Fibroblast of lung (primary cell): ENCODE measurements at regions not wholly inside any gene's neighbourhood (a gene's known extent, or its start where the extent isn't known, plus 50 kb on each side); places are given as distances from the start of the nearest gene placed in this dataset.

Source experiments
- CTCF ChIP-seq, 2 donors: IDR thresholded peaks in 1 of 2; conservative IDR thresholded peaks in 1 of 2; 1 replicate in 1 of 2; 2 replicates in 1 of 2; pipeline ENCODE4 v1.5.1; 2011 to 2012; ENCODE audit warnings: low read length in 2 of 2, control low read depth in 1 of 2, inconsistent platforms in 1 of 2, low read depth in 1 of 2, mild to moderate bottlenecking in 1 of 2
- EZH2 ChIP-seq: IDR thresholded peaks from 2 replicates; pipeline ENCODE4 v1.5.1; 2012; ENCODE audit warnings: low read length, control low read depth, mild to moderate bottlenecking; ENCODE audit errors: missing control alignments

DNA sequence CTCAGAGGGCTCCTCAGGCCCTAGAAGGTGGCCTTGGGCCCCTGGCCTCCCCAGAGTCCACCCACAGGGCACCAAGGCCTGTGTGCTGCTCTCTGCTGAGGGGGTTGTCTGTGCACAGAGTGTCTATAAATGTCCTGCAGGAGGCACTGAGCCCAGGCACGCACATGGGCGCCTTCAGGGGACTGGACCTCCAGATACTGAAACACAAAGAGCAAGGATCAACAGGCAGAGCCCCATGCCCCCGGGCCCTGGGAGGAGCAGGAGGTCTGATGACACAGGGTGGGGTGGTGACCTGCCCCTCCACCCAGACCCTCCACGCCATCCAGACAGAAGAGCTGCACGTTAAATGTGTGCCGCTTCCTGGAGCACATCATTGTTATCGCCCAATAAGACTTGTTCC lies 64.6 kb upstream of the SIMC1 start:
- TF ChIP-seq CTCF (conservative IDR thresholded peaks at IDR 0.05 in 1 of 2, IDR thresholded peaks at IDR 0.05 in 1 of 2; ENCODE audit: low read depth in 1 of 2, low read length in 2 of 2) (no peak), EZH2 (no peak)
